Mucosa of stomach (tissue), 1 donor: ENCODE measurements at regions not wholly inside any gene's neighbourhood (a gene's known extent, or its start where the extent isn't known, plus 50 kb on each side); places are given as distances from the start of the nearest gene placed in this dataset.

Source experiments
- H3K27me3 ChIP-seq: one replicate; pipeline ENCODE4 v1.7.0; 2013; ENCODE audit warnings: mild to moderate bottlenecking, low read length; ENCODE audit not compliant: control insufficient read depth, insufficient read depth
- H3K36me3 ChIP-seq: one replicate; pipeline ENCODE4 v1.7.0; 2013; ENCODE audit warnings: low read length; ENCODE audit not compliant: control insufficient read depth, insufficient read depth
- H3K4me1 ChIP-seq: one replicate; pipeline ENCODE4 v1.7.0; 2013; ENCODE audit warnings: mild to moderate bottlenecking, low read length; ENCODE audit not compliant: control insufficient read depth, insufficient read depth
- H3K4me3 ChIP-seq: one replicate; pipeline ENCODE4 v1.7.0; 2013; ENCODE audit warnings: low read length
- H3K9ac ChIP-seq: one replicate; pipeline ENCODE4 v1.7.0; 2013; ENCODE audit warnings: mild to moderate bottlenecking, low read length, moderate library complexity
- H3K9me3 ChIP-seq: one replicate; pipeline ENCODE4 v1.7.0; 2013; ENCODE audit warnings: mild to moderate bottlenecking, low read length, moderate library complexity; ENCODE audit not compliant: control insufficient read depth
- donor health status: Pancreatic carcinoma.

- Histone ChIP-seq H3K36me3 (no peaks in the 10 kb centered on the region), H3K9me3 (no peaks in the 10 kb centered on the region), H3K9ac (no peak overlapping the region), H3K4me3 (no peak overlapping the region), H3K27me3 (no peaks in the 10 kb centered on the region), H3K4me1 (no peaks in the 10 kb centered on the region)
These were observed 756.6 kb downstream of the RNF144A start for GRCh38 chr2:7673853-7674252.

- H3K4me1 ChIP-seq = no peaks in the 10 kb centered on the region
- H3K9me3 ChIP-seq = no peaks in the 10 kb centered on the region
- H3K4me3 ChIP-seq = no peak overlapping the region
- H3K9ac ChIP-seq = no peak overlapping the region
- no peaks in the 10 kb centered on the region for H3K27me3 ChIP-seq
- no peaks in the 10 kb centered on the region for H3K36me3 ChIP-seq
These were observed 757.4 kb downstream of the RNF144A start for GRCh38 chr2:7674606-7675005.

- Histone ChIP-seq H3K27me3 (no peaks in the 10 kb centered on the region), H3K9me3 (no peaks in the 10 kb centered on the region), H3K9ac (no peak overlapping the region), H3K4me3 (no peak overlapping the region), H3K4me1 (no peaks in the 10 kb centered on the region), H3K36me3 (no peaks in the 10 kb centered on the region)
These were observed 759.5 kb downstream of the RNF144A start for GRCh38 chr2:7676714-7677113.

- H3K4me3 ChIP-seq = no peak overlapping the region
- H3K9ac ChIP-seq = no peak overlapping the region
- no peaks in the 10 kb centered on the region for H3K9me3 ChIP-seq
- H3K4me1 ChIP-seq = no peaks in the 10 kb centered on the region
- H3K36me3 ChIP-seq = no peaks in the 10 kb centered on the region
- no peaks in the 10 kb centered on the region for H3K27me3 ChIP-seq
These were observed 764.8 kb downstream of the RNF144A start for GRCh38 chr2:7681881-7682461.

- H3K36me3 ChIP-seq = no peaks in the 10 kb centered on the region
- no peak overlapping the region for H3K9ac ChIP-seq
- H3K4me3 ChIP-seq = no peak overlapping the region
- no peaks in the 10 kb centered on the region for H3K9me3 ChIP-seq
- no peaks in the 10 kb centered on the region for H3K4me1 ChIP-seq
- no peaks in the 10 kb centered on the region for H3K27me3 ChIP-seq
These were observed 766.0 kb downstream of the RNF144A start for GRCh38 chr2:7683196-7683595.

GRCh38 chr2:7683708-7684107 lies 766.5 kb downstream of the RNF144A start:
- Histone ChIP-seq H3K36me3 (no peaks in the 10 kb centered on the region), H3K4me1 (no peaks in the 10 kb centered on the region), H3K4me3 (no peak overlapping the region), H3K27me3 (no peaks in the 10 kb centered on the region), H3K9ac (no peak overlapping the region), H3K9me3 (no peaks in the 10 kb centered on the region)

GRCh38 chr2:7685342-7686015 lies 768.3 kb downstream of the RNF144A start:
- Histone ChIP-seq H3K27me3 (no peaks in the 10 kb centered on the region), H3K4me3 (no peak overlapping the region), H3K9me3 (no peaks in the 10 kb centered on the region), H3K36me3 (no peaks in the 10 kb centered on the region), H3K4me1 (no peaks in the 10 kb centered on the region), H3K9ac (no peak overlapping the region)

GRCh38 chr2:7686016-7686385 lies 768.8 kb downstream of the RNF144A start:
- H3K9me3 ChIP-seq = no peaks in the 10 kb centered on the region
- no peaks in the 10 kb centered on the region for H3K27me3 ChIP-seq
- H3K4me3 ChIP-seq = no peak overlapping the region
- no peaks in the 10 kb centered on the region for H3K4me1 ChIP-seq
- H3K9ac ChIP-seq = no peak overlapping the region
- no peaks in the 10 kb centered on the region for H3K36me3 ChIP-seq

- Histone ChIP-seq H3K4me1 (no peaks in the 10 kb centered on the region), H3K9me3 (no peaks in the 10 kb centered on the region), H3K9ac (no peak overlapping the region), H3K4me3 (no peak overlapping the region), H3K36me3 (no peaks in the 10 kb centered on the region), H3K27me3 (no peaks in the 10 kb centered on the region)
These were observed 774.9 kb downstream of the RNF144A start for GRCh38 chr2:7691961-7692656.

- Histone ChIP-seq H3K4me3 (no peak overlapping the region), H3K9ac (no peak overlapping the region), H3K4me1 (no peaks in the 10 kb centered on the region), H3K27me3 (no peaks in the 10 kb centered on the region), H3K36me3 (no peaks in the 10 kb centered on the region), H3K9me3 (no peaks in the 10 kb centered on the region)
These were observed 775.5 kb downstream of the RNF144A start for GRCh38 chr2:7692657-7693161.

- H3K27me3 ChIP-seq = no peaks in the 10 kb centered on the region
These were observed 776.2 kb downstream of the RNF144A start for GRCh38 chr2:7693246-7694075.

More at GRCh38 chr2:7693246-7694075, 776.2 kb downstream of the RNF144A start:
- no peaks in the 10 kb centered on the region for H3K4me1 ChIP-seq
- no peaks in the 10 kb centered on the region for H3K9me3 ChIP-seq
- H3K36me3 ChIP-seq = no peaks in the 10 kb centered on the region
- H3K9ac ChIP-seq = no peak overlapping the region
- no peak overlapping the region for H3K4me3 ChIP-seq
